ENCODE measurements at regions not wholly inside any gene's neighbourhood (a gene's known extent, or its start where the extent isn't known, plus 50 kb on each side); places are given as distances from the start of the nearest gene placed in this dataset.

- no peaks in the 10 kb centered on the region for H3K27me3 ChIP-seq (ENCODE audit: insufficient read depth, low read length)
- no peak overlapping the region for H3K9ac ChIP-seq (ENCODE audit: low read length)
- H3K9me2 ChIP-seq (ENCODE audit: low read depth, low read length) = no peaks in the 10 kb centered on the region
- no peak overlapping the region for H3K4me2 ChIP-seq (ENCODE audit: low read length)
- no peaks in the 10 kb centered on the region for H4K20me1 ChIP-seq (ENCODE audit: insufficient read depth, low read length)
- H2AFZ ChIP-seq (ENCODE audit: low read length) = no peak overlapping the region
- H3K4me3 ChIP-seq (ENCODE audit: low read depth, low read length, poor library complexity, severe bottlenecking) = no peak overlapping the region
- no peaks in the 10 kb centered on the region for H3K79me2 ChIP-seq (ENCODE audit: insufficient read depth, low read length)
- H3K4me1 ChIP-seq (ENCODE audit: insufficient read depth, low read length, severe bottlenecking) = no peaks in the 10 kb centered on the region
- H3K9me3 ChIP-seq (ENCODE audit: low read length) = no peaks in the 10 kb centered on the region
- H3F3A ChIP-seq (ENCODE audit: insufficient read depth, low read length) = no peaks in the 10 kb centered on the region
- no peaks in the 10 kb centered on the region for H3K36me3 ChIP-seq (ENCODE audit: insufficient read depth, low read length)
- no peak for TF ChIP-seq EZH2 (IDR thresholded peaks at IDR 0.05; ENCODE audit: borderline replicate concordance, low read length)
- no peak for TF ChIP-seq CTCF (IDR thresholded peaks at IDR 0.05; ENCODE audit: low read length)
- H3K27ac ChIP-seq (ENCODE audit: low read depth, low read length, poor library complexity, severe bottlenecking) = no peak overlapping the region
Measured at GRCh38 chr4:170497689-170498088, 407.9 kb upstream of the AADAT start.

GRCh38 chr4:170497112-170497511 is 407.4 kb upstream of the AADAT start:
- Histone ChIP-seq H2AFZ (ENCODE audit: low read length) (no peak overlapping the region), H3K9me2 (ENCODE audit: low read depth, low read length) (no peaks in the 10 kb centered on the region), H3K79me2 (ENCODE audit: insufficient read depth, low read length) (no peaks in the 10 kb centered on the region), H3K27ac (ENCODE audit: low read depth, low read length, poor library complexity, severe bottlenecking) (no peak overlapping the region), H3K4me2 (ENCODE audit: low read length) (no peak overlapping the region), H3K36me3 (ENCODE audit: insufficient read depth, low read length) (no peaks in the 10 kb centered on the region), H3K9me3 (ENCODE audit: low read length) (no peaks in the 10 kb centered on the region), H3F3A (ENCODE audit: insufficient read depth, low read length) (no peaks in the 10 kb centered on the region), H3K4me3 (ENCODE audit: low read depth, low read length, poor library complexity, severe bottlenecking) (no peak overlapping the region), H3K4me1 (ENCODE audit: insufficient read depth, low read length, severe bottlenecking) (no peaks in the 10 kb centered on the region), H4K20me1 (ENCODE audit: insufficient read depth, low read length) (no peaks in the 10 kb centered on the region), H3K9ac (ENCODE audit: low read length) (no peak overlapping the region), H3K27me3 (ENCODE audit: insufficient read depth, low read length) (no peaks in the 10 kb centered on the region)
- TF ChIP-seq CTCF (IDR thresholded peaks at IDR 0.05; ENCODE audit: low read length) (no peak), EZH2 (IDR thresholded peaks at IDR 0.05; ENCODE audit: borderline replicate concordance, low read length) (no peak)

- no peak for TF ChIP-seq EZH2 (IDR thresholded peaks at IDR 0.05; ENCODE audit: borderline replicate concordance, low read length)
- TF ChIP-seq CTCF (IDR thresholded peaks at IDR 0.05; ENCODE audit: low read length) = no peak
- H3K4me3 ChIP-seq (ENCODE audit: low read depth, low read length, poor library complexity, severe bottlenecking) = no peak overlapping the region
Measured at GRCh38 chr4:170491981-170492380, 402.2 kb upstream of the AADAT start.

More at GRCh38 chr4:170491981-170492380, 402.2 kb upstream of the AADAT start:
- H3F3A ChIP-seq (ENCODE audit: insufficient read depth, low read length) = no peaks in the 10 kb centered on the region
- H3K9me2 ChIP-seq (ENCODE audit: low read depth, low read length) = no peaks in the 10 kb centered on the region
- H3K27ac ChIP-seq (ENCODE audit: low read depth, low read length, poor library complexity, severe bottlenecking) = no peak overlapping the region
- no peaks in the 10 kb centered on the region for H3K36me3 ChIP-seq (ENCODE audit: insufficient read depth, low read length)
- H3K79me2 ChIP-seq (ENCODE audit: insufficient read depth, low read length) = no peaks in the 10 kb centered on the region
- no peak overlapping the region for H2AFZ ChIP-seq (ENCODE audit: low read length)
- no peaks in the 10 kb centered on the region for H3K9me3 ChIP-seq (ENCODE audit: low read length)
- H4K20me1 ChIP-seq (ENCODE audit: insufficient read depth, low read length) = no peaks in the 10 kb centered on the region
- H3K4me1 ChIP-seq (ENCODE audit: insufficient read depth, low read length, severe bottlenecking) = no peaks in the 10 kb centered on the region
- no peaks in the 10 kb centered on the region for H3K27me3 ChIP-seq (ENCODE audit: insufficient read depth, low read length)
- no peak overlapping the region for H3K4me2 ChIP-seq (ENCODE audit: low read length)
- no peak overlapping the region for H3K9ac ChIP-seq (ENCODE audit: low read length)

Data from OCI-LY1 (cell line).